Astrocyte (in vitro differentiated cells and primary cell): ENCODE measurements at regions not wholly inside any gene's neighbourhood (a gene's known extent, or its start where the extent isn't known, plus 50 kb on each side); places are given as distances from the start of the nearest gene placed in this dataset.

ENCODE experiments used
- EZH2 ChIP-seq: IDR thresholded peaks from 2 replicates; pipeline ENCODE4 v1.6.1; 2012; ENCODE audit warnings: mild to moderate bottlenecking, low read length, inconsistent platforms; ENCODE audit not compliant: insufficient read depth
- TF ChIP-seq, protein P1 (sequence below): IDR thresholded peaks from 2 replicates; pipeline ENCODE4 v1.5.1; 2011; ENCODE audit warnings: low read depth, mild to moderate bottlenecking, inconsistent platforms, low read length, moderate library complexity; ENCODE audit not compliant: insufficient read depth

GRCh38 chr18:66734451-66734850 is 130.6 kb upstream of the CDH19 start:
- TF ChIP-seq, protein P1, sequence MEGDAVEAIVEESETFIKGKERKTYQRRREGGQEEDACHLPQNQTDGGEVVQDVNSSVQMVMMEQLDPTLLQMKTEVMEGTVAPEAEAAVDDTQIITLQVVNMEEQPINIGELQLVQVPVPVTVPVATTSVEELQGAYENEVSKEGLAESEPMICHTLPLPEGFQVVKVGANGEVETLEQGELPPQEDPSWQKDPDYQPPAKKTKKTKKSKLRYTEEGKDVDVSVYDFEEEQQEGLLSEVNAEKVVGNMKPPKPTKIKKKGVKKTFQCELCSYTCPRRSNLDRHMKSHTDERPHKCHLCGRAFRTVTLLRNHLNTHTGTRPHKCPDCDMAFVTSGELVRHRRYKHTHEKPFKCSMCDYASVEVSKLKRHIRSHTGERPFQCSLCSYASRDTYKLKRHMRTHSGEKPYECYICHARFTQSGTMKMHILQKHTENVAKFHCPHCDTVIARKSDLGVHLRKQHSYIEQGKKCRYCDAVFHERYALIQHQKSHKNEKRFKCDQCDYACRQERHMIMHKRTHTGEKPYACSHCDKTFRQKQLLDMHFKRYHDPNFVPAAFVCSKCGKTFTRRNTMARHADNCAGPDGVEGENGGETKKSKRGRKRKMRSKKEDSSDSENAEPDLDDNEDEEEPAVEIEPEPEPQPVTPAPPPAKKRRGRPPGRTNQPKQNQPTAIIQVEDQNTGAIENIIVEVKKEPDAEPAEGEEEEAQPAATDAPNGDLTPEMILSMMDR: no peak
- TF ChIP-seq EZH2: no peak
